CD4-positive, alpha-beta T cell treated with Interleukin-6 at 100 ng/mL for 8 hours (primary cell): ENCODE measurements at regions not wholly inside any gene's neighbourhood (a gene's known extent, or its start where the extent isn't known, plus 50 kb on each side); places are given as distances from the start of the nearest gene placed in this dataset.
"Not testable (repeated sequence)": the region's sequence is repeated elsewhere in the genome, so short reads cannot be mapped to it uniquely, and the experiment has no call there.

Experiments
- DNase-seq: peaks from one replicate; pipeline ENCODE4 v3.0.0-alpha.2; 2020; ENCODE audit warnings: mixed read lengths, low spot score

GRCh38 chr1:193438312-193438711 is 251.9 kb upstream of the B3GALT2 start:
- no peak for DNase-seq

- DNase-seq, result peak; percentile 37
Measured at GRCh38 chr1:193437785-193438184, 251.4 kb upstream of the B3GALT2 start.

GRCh38 chr1:193437333-193437732 is 250.9 kb upstream of the B3GALT2 start:
- DNase-seq, result not testable (repeated sequence)

- DNase-seq, result no peak
Measured at GRCh38 chr1:193435781-193436180, 249.4 kb upstream of the B3GALT2 start.

- no peak for DNase-seq
Measured at GRCh38 chr1:193434319-193434718, 247.9 kb upstream of the B3GALT2 start.

- no peak for DNase-seq
Measured at GRCh38 chr1:193433599-193433998, 247.2 kb upstream of the B3GALT2 start.

GRCh38 chr1:193432979-193433587 is 246.7 kb upstream of the B3GALT2 start:
- DNase-seq, result no peak

- no peak for DNase-seq
Measured at GRCh38 chr1:193431265-193431977, 245.0 kb upstream of the B3GALT2 start.

- no peak for DNase-seq
Measured at GRCh38 chr1:193427524-193427923, 241.1 kb upstream of the B3GALT2 start.

- DNase-seq, result no peak
Measured at GRCh38 chr1:193426061-193426460, 239.6 kb upstream of the B3GALT2 start.

- DNase-seq, result no peak
Measured at GRCh38 chr1:193421487-193421886, 235.1 kb upstream of the B3GALT2 start.

GRCh38 chr1:193419295-193419694 is 232.9 kb upstream of the B3GALT2 start:
- DNase-seq, result no peak

- DNase-seq, result no peak
Measured at GRCh38 chr1:193418745-193419058, 232.3 kb upstream of the B3GALT2 start.

- peak; percentile 40 for DNase-seq
Measured at GRCh38 chr1:193417945-193418744, 231.7 kb upstream of the B3GALT2 start.

GRCh38 chr1:193417403-193417802 is 231.0 kb upstream of the B3GALT2 start:
- DNase-seq, result peak; percentile 35

GRCh38 chr1:193416226-193417024 is 230.0 kb upstream of the B3GALT2 start:
- no peak for DNase-seq

GRCh38 chr1:193415256-193415655 is 228.8 kb upstream of the B3GALT2 start:
- no peak for DNase-seq

- DNase-seq, result no peak
Measured at GRCh38 chr1:193413376-193413775, 227.0 kb upstream of the B3GALT2 start.

GRCh38 chr1:193412748-193413147 is 226.3 kb upstream of the B3GALT2 start:
- DNase-seq, result no peak

GRCh38 chr1:193411714-193412113 is 225.3 kb upstream of the B3GALT2 start:
- DNase-seq, result peak; percentile 32

GRCh38 chr1:193411215-193411614 is 224.8 kb upstream of the B3GALT2 start:
- DNase-seq, result no peak

GRCh38 chr1:193408782-193409293 is 222.4 kb upstream of the B3GALT2 start:
- no peak for DNase-seq
